ENCODE measurements at regions not wholly inside any gene's neighbourhood (a gene's known extent, or its start where the extent isn't known, plus 50 kb on each side); places are given as distances from the start of the nearest gene placed in this dataset.
"Not testable (repeated sequence)": the region's sequence is repeated elsewhere in the genome, so short reads cannot be mapped to it uniquely, and the experiment has no call there.

DNA sequence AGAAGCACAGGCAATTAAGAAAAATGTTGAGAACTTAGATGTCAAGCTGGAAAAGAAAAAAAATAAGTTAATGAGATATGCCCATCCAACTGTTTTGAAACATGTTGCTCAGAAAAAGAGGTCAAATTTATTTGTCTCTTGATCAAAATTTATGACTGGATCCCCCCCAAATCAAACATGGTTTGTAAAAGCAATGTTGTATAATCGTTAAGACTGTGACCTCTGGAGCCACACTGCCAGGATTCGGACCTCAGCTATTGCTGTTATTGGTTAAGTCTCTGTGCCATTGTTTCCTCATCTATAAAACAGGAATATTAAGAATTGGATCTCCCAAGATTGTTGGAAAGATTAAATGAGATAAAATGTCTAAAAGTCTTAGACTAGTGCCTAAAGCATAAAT lies 51.9 kb upstream of the LRRK2 start:
- peak; percentile 46 for ATAC-seq
- no peak for DNase-seq (ENCODE audit: low spot score)

DNA sequence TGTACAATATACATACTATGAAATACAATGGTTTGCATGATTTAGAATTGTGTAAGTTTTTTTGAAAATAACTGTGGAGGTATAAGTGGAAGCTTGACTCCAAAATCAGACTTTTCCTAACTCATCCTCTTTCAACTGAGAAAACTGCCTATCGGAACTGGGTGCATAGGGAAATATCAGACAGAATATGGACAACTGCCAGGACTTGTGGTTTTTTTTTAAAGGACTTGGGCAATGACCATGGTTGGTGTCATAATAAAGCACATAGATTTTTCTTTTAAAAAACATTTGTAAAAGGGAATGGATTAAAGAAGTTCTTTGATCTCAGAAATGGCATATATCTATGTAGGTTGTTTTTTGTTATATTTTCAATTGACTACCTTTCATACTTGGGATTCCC lies 53.3 kb upstream of the LRRK2 start:
- no peak for DNase-seq (ENCODE audit: low spot score)
- ATAC-seq = peak; percentile 60

DNA sequence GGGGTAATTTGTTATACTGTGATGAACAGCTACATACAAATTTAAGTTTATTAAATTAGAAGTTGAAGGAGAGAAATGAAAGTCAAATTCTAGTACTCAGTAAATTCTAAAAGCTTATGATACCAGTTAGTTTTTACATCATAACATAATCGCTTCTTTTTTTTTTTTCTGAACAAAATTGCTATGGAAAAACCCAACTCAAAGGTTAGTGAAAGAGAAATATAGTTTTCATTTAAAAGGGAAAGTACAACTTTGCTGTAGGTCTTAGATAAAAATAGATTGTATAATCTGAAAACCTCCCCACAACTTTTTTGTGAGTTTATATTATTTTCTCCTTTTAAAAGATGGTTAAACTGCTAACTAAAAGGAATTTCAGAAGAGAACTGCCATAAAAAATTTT lies 53.7 kb upstream of the LRRK2 start:
- DNase-seq (ENCODE audit: low spot score) (no peak), ATAC-seq (no peak)

DNA sequence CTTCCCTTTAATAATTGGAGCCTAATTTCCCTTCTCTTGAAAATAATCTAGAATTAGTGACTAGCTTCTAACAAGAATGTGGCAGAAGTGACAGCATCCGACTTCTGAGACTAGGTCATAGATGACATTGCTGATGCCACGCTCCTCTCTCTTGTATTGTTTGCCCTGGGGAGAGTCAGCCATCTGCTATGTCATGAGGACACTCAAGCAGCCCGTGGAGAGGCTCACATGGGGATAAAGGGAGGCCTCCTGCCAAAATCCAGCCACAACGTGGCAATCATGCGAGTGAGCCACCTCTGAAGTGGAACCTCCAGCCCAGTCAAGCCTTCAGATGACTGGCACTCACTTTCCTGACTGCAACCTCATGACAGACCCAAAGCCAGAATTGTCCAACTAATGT lies 54.2 kb upstream of the LRRK2 start:
- ATAC-seq = no peak
- DNase-seq (ENCODE audit: low spot score) = no peak

DNA sequence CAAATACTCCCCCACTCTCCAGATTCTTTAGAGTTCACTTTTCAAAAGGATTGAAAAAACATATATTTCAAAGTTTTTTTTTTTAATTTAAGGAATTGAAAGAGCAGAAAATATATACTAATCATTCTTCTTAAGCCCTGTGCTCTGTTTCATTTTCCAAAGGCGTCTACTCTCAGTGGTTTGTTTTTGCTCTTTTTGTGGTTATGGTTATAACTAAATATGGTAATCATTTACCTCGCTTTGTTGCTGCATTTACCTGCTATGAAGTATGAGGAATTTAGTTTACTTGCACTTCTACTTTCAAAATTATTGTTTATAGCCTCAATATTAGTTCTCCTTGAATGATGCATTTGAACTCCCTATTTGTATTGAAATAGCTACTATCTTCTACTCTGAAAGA lies 55.9 kb upstream of the LRRK2 start:
- ATAC-seq (no peak), DNase-seq (ENCODE audit: low spot score) (no peak)

DNA sequence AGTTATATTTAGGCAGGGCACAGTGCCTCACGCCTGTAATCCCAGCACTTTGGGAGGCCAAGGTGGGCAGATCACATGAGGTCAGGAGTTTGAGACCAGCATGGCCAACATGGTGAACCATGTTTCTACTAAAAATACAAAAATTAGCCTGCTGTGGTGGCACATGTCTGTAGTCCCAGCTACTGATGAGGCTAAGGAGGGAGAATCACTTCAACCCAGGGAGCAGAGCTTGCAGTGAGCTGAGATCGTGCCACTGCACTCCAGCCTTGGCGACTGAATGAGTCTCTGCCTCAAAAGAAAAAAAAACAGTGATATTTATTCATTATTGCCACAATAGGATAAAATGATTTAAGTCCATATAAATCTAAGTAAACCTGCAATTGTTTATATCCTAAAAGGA lies 56.4 kb upstream of the LRRK2 start:
- ATAC-seq; DNase-seq (ENCODE audit: low spot score): not testable (repeated sequence)

DNA sequence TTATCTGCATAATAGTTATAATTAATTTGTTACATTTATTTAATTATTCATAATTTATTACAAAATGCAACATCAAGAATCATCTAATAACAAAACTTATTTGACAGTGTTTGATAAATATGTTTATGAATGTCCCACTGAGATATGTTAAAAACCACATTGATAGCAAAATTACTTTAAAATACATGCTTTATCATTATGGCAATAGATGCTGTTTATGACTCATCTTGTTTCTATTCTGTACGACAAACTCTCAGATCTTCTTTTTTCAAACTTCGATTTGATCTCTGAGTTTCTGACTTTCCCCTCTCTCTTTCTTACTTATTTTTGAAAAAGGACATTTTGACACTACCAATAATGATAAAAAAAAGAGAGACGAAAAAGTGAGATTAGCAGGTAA lies 56.8 kb upstream of the LRRK2 start:
- ATAC-seq = no peak
- no peak for DNase-seq (ENCODE audit: low spot score)

DNA sequence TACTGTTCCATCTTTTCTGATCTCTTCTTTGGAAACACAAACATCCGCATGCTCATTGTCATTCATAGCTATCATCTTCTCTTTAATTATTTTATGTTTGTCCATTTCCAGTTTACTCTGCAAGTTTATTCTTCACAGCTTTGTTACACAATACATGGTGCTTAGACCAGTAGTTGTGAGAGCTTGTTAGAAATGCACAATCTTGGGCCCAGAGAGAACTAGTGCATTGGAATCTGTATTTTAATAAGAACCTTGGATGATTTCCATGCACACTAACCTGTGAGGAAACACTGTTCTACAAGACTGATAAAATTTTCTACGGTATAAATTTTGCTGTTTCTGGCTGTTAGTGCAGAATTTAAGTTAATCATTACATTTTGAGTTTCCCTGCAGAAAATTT lies 59.3 kb upstream of the SLC2A13 start:
- DNase-seq (ENCODE audit: low spot score) (no peak), ATAC-seq (no peak)

DNA sequence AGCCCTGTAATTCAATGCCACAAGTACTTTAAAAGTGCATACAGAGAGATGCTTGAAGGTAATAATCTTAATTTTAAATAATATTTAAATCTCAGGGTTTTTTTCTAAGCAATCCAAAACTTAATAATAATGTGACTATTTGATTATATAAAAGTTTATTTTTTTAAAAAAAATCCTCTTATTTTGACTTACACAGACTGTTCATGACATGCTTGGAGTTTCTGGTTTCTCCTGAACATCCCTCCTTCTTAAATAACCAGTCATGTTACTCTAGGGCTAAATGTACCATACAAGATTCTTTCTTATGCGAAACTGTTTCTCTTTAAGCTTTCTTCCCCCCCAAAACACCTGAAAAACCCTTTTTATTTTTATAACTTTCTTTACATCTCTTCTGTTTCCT lies 58.2 kb upstream of the SLC2A13 start:
- no peak for DNase-seq (ENCODE audit: low spot score)
- no peak for ATAC-seq

DNA sequence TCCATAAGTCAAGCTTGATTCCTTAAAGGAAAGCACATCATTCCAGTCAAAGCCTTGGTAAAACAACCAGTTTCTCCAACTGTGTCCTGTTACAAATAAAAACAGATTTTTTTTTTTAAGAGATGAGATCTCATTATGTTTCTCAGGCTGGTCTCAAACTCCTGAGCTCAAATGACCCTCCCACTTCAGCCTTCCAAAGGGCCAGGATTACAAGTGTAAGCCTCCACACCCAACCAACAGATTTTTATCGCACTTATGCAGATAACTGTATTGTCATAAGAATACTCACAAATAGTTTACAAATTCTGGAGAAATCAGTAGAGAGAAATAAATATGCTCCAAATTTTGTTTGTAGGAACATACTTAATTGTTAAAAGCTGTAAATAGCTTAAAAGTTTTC lies 56.2 kb upstream of the SLC2A13 start:
- ATAC-seq = no peak
- DNase-seq (ENCODE audit: low spot score) = no peak

DNA sequence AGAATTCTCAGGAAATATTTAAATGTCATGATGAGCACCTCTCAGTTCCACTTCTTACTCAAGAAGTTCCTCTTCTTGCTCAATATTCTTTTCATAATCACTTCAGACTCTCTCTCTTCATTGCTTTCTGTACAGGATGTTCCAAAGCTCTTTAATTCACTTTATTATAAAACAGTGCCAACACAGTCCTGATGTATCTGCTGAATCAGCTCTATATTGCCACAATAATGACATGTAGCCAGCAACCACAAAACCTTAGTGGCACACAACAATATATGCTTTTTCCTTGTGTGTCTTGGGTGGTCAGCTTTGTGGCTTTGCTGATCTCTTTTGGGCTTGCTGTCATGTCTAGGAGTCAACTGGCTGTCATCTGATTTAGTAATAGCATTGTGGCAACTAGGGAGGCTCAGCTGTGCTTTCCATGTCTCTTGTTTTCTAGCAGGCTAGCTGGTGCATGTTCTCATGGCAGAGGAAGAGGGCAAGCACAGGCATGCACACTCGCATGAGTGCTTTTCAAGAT lies 52.8 kb upstream of the SLC2A13 start:
- ATAC-seq (peak; percentile 39), DNase-seq (ENCODE audit: low spot score) (no peak)

DNA sequence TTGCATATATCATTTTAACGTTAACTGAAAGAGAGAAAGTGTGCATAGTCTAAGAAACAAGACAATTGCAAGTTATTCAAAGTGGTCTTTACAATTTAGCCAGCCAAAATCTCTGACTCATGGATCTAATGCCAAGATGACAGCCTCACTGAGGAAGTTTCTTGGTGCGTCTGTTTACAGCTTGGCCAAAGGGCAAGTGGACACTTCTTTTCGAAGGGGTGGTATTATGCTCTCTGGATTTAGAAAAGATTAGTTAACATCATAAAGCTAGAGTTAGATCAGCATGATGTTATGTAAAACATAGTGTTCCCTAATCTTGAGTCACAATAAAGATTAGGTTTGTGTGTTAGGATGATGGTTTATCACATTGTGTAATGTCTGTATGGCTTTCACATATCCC lies 51.5 kb upstream of the SLC2A13 start:
- no peak for DNase-seq (ENCODE audit: low spot score)
- ATAC-seq = no peak

DNA sequence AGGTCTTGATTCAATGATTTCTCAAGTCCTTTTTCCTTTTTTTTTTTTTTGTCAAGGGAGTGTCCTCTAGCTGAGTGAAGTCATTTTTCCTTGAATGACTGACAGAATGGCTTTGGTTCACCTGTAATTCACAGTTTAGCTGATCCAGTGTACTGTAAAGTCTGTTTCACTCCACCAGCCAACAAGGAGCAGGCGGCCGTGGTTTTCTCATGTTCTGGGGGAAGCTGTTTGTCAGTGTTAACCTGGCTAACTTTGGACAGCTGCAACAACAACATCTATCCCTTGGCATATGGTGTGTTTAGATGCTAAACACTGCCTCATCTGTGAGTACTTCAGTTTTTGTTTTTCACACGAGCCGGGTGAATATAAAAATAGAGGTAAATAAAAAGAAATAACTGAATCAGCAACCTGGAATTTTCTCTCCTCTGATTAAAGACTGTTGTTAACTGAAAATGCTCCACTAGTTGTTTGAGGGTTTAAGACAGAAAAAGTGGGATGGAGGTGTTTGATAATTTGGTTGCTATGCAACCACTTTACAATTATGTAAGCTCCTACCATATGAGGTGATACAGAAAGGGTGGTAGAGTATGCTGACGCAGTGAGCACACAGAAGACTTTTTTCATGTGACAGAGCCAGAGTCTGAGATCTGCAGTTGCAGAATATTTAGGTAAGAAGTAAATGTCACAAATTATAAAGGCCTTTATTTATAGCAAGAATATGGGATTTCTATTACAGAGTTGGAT lies 50.3 kb upstream of the SLC2A13 start:
- ATAC-seq = no peak
- no peak for DNase-seq (ENCODE audit: low spot score)

Data from left lobe of liver (tissue), 2 donors.